MV-4-11 (cell line): ENCODE measurements at regions not wholly inside any gene's neighbourhood (a gene's known extent, or its start where the extent isn't known, plus 50 kb on each side); places are given as distances from the start of the nearest gene placed in this dataset.
"Not testable (repeated sequence)": the region's sequence is repeated elsewhere in the genome, so short reads cannot be mapped to it uniquely, and the experiment has no call there.

Source experiments
- DNase-seq: peaks from one replicate; lab custom pipeline; 2025; lab: John Stamatoyannopoulos, UW

DNA sequence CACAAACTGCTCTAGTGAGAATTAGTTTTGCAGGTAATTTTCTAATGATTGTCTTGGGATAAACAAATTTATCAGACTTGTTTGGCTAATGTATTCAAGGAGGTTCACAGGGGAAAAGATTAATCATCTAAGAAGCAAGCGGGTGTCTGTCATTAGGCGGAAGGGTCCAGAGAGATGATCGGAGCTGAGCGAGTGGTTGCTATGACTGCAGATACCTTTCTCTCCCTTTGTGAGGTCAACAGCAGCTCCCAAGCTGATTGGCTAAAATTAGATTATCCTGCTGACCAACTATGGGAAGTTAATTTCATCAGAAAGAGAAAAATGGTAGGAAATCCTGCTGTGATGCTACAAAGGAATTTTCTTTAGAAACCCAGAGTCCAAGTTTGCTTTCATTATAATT, 276.0 kb downstream of the SOX2 start:
- DNase-seq: no peak

- DNase-seq: no peak
Observed at GRCh38 chr3:181998828-181999227, 287.1 kb downstream of the SOX2 start.

DNA sequence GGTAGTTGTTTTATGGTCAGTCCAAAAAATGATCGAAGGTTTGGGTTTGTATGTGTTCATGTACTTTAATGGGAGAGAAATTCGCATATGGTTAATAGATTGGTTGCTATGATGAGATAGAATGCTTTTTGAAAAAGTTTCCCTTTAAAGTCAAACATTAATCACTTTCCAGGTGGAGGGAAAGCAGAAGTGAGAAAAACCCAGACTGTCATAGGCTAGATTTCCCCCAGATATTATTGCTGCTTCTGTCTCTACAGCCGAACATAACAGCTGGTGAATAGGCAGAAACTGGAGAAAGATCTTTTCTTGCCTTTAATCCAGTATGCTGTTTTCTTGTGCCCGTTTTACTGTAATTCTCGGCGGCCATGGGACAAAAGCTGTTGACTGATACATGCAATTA, 287.6 kb downstream of the SOX2 start:
- DNase-seq: no peak

GRCh38 chr3:182000447-182000846, 288.7 kb downstream of the SOX2 start:
- DNase-seq: no peak

- no peak for DNase-seq
Observed at GRCh38 chr3:182005219-182005618, 293.5 kb downstream of the SOX2 start.

DNA sequence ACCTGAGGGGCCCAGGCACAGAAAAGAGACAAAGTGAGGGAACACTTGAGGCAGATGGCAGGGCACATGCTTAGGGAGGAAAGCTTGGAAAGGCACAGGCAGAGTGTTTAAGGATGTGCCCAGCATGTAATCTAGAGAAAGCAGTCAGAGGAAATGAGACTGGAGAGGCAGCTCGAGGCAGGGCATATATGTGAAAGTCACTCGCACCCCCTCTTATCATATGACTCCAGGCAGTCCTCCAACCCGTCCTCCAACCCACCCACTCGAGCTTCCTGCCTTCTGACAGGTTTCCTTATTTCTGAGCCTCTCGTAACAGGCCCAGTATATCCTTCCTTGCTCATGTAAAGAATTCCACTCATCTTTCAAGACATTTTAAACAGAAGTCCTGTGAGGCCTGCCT, 294.0 kb downstream of the SOX2 start:
- no peak for DNase-seq

- no peak for DNase-seq
Observed at GRCh38 chr3:182006431-182006830, 294.7 kb downstream of the SOX2 start.

DNA sequence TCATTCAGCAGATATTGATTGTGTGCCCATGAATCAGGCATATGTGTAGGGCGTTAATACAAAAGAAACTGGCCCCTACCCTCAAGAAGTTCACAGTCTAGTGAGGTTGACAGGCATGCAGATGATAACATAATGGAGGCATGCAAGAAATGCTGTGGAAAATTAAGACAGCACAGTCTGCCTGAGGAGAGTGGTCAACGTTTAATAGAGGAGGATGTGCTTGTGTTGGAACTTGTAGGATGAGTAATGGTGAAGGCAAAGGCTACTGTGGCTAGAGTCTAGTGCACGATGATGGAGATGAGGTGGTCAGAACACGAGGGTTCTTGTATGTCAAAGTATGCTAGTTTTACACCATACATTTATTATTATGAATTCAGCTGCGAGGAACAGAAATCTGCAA, 295.7 kb downstream of the SOX2 start:
- no peak for DNase-seq

DNA sequence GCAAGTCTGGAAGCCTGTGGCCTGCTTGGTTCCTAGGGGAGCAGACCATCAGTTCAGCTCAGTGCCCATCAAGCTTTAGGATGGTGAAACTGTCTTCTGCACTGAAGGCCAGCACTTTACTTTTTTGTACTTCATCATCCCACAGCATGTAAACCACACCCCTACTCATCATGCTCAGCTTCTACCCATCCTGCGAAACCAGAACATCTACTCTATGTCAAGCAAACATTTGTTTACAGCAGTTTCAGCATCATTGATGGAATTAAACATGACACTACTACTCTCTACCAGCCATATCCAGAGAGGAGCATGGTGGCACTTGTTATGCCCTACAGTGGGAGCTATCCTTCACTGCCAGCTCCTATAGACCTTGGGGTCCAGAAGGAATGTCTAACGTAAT, 306.6 kb downstream of the SOX2 start:
- no peak for DNase-seq

DNA sequence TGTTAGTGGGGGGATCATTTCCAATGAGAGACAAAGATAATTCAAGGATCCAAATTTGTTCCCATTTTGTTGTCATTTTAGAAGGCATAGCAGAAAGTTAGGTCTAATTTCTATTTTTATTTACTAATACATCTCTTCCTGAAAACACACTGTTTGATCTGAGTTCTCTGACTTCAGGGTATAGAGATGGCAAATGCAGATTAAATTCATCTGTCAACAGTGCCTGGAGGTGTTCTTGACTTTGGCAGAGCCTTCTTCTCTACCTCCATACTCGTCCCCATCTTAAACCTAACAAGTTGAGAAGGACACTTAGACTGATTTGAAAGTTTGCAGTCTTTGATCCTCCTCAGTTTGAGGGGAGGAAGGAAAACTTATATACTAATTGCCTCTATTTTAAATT, 308.2 kb downstream of the SOX2 start:
- no peak for DNase-seq

DNA sequence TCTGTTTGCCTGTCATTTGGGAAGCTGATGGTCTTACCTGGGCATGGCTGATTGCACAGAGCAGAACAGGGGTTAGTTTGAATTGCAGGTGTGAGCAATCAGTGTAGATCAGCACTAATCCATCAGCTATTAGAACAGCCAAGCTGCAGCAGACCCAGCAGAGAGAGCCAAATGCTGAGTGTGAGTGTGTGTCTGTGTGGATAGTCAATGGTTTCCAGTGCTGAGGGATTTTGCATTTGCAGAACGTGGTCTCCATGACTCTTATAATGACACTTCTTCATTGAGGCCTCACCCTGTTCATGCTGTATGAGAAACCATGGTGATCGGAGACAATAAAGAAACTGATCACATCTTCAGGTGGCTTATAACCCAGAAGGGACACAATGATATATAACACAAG, 312.1 kb downstream of the SOX2 start:
- DNase-seq: no peak

DNA sequence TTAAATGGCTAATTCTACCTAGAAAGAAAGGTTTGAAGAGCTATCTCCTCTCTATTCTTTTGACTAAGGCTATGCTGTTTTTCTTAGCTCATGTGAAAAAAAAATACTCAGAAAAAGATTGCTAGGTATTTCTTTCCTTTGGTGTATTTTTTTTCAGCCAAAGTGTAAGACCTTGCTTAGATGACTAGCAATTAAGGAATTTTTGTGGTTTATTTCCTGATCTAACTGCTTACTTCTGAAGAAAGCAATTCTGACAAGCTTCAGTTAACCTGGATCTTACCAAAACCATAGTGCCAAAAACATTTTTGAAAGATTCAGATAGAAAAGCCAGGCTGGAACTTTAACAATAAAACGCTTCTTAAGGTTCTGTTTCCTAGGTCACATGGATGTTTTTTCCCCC, 315.6 kb downstream of the SOX2 start:
- no peak for DNase-seq

GRCh38 chr3:182028081-182028480, 316.4 kb downstream of the SOX2 start:
- DNase-seq: no peak

DNA sequence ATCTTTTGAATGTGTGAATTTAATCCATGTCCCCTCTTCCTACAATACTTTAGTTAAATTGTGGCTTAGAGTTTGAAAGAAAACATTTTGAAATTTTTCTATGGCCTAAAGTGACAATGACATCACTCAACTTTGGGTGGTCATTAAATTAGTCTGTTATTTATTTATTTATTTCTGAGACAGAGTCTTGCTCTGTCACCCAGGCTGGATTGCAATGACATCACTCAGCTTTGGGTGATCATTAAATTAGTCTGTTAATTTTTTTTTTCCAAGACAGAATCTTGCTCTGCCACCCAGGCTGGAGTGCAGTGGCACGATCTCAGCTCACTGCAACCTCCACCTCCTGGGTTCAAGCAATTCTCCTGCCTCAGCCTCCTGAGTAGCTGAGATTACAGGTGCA, 322.5 kb downstream of the SOX2 start:
- not testable (repeated sequence) for DNase-seq

DNA sequence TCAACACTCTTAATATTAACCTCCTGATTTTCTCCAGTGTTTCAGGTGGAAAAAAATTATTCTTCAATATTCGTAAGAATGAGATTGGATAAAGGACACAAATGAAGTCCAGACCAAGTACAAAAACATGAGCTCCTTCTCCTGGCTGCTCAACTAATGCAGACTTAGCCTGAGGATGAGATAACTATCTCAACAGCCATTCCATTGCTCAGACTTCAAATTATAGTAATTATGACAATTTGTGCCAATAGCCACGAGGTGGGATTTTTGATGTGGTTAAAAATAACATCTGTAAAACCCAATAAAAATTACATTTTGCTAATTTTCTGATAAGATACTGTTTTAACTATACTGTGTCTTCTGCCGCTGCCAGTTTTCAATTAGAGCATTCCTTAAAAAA, 323.6 kb downstream of the SOX2 start:
- no peak for DNase-seq

DNA sequence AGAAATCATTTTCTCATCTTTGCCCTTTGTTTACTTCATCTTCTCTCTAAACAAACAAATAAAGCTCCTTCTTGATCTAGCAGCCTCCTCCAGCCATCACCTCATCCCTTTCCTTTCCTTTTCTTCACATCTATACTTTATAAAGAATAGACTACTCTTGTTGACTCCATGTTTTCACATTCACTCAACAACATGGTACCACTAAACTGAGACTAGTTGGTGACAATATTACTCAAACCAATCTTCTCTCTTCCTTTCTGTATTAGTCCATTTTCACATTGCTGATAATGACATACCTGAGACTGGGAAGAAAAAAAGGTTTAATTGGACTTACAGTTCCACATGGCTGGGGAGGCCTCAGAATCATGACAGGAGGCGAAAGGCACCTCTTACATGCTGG, 324.7 kb downstream of the SOX2 start:
- no peak for DNase-seq

DNA sequence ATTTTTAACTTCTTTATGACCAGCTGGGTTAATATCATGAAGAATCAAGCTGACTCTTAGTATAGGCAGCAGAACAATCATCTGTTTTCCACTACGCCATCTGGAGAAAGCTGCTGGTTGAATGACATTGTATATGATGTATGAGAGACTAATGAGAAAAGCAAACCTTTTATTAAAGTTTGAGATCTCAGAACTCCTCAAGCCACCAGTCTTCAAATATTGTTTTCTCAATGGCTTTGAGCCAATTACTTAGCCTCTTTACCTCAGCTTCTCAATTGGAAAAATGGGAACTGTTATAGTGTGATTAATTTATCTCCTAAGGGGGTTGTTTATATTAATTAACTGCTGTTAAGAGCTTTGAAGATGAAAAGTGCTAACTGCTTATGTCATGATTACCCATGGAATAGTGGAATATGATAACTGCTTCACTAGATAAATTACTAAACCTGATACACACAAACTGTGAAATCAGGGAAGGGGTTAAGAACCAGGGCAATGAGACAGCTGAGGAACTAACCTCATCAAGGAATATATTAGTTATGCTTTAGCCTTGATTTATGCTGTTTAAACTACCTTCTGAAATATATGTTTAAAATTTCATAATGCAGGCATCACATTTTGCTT, 330.1 kb downstream of the SOX2 start:
- no peak for DNase-seq

GRCh38 chr3:182045736-182046135, 334.0 kb downstream of the SOX2 start:
- no peak for DNase-seq

DNA sequence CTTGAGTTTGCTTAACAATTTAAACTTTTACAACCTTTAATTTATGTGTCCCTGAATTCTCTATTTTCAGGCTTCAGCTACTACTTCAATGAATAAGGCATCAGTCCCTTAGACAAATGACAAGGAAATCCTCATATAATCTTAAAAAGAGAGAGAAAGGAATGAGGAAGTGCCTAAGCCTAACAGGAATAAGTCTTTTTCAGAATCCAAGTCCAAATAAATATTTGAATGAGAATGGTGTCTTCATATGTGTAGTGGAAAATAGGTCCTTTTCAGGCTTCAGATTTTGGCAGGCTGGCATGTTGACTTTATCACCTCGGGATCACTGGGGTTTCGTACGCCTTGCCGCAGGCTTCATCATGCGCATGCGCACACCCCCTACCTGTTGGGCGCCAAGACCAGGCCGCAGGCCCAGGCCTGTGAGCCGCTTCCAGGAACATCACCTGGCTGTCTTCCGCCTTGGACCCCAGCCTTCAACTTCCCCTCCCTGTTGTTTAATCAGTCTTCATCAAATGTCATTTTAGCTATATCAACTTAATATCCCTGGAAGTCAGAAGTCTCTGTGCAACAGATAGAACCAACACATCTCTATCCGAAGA, 334.5 kb downstream of the SOX2 start:
- no peak for DNase-seq

DNA sequence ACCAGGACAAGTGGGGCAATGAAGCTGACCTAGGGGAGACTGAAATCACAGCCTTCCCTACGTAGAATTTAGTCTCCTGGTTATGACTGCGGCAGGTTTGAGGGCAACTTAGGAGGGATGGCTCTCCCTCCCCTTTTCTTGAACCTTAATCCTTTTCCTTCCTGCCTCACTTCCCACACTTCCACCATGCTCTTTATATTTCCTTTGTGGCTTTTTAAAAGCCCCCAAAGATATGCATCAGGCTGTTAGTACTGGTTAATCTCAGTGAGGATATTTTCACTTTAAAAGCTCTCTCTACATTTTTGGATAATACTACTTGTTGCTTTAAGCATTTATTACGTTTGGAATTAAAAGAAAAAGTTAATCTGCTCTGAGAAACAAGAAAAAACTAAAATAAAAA, 339.2 kb downstream of the SOX2 start:
- no peak for DNase-seq

DNA sequence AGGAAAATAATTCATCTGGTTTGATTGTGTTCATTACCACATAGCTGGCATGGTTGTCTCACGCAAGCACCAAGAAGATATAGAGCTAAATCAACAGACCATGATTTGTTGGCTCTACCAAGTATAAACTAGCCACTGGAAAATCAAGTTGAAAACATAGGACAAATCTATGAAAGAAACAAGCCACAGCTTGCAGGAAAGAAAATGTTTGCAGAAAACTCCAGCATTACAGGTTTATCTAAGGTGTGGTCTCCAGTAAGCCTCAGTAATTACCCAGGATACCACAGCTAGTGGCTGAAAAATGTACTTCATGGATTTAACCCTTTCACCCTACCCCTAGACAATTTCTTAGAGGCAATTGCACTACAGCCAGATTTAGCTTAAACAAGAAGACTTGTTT, 340.6 kb downstream of the SOX2 start:
- no peak for DNase-seq

GRCh38 chr3:182052757-182053156, 341.0 kb downstream of the SOX2 start:
- no peak for DNase-seq

DNA sequence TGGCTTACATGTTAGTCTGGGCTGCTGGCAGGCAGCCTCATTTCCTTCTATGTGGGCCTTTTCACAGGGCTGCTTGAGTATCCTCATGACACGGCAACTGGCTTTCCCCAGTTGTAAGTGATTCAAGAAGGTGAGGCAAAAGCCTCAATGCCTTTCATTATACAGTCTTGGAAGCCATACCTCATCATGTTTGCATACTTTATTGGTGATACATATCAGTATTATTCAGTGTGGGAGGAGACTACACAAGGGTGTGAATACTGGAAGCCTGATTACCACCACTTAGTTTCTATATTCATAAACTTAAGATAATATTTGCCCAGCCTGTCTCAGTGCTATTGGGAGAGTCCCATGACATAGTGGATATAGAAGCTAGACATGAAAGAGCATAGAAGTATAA, 346.8 kb downstream of the SOX2 start:
- no peak for DNase-seq

DNA sequence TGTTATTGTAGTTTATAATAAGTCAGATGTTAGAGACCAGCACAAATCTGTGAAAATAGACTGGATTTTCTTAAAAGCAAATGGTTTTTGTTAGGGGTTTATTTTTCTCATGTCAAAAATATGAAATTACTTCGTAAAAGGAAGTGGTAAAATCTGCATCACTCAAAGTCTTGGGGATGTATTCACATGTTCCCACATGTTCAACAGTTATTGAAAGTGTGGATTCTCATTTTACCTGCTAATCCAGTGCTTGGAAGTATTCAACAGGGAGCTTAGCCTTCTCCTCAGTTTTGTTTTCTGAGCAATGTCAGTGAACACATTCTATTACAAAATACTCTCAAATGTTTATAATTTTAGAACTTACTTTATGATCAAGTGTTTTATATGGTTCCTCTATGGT, 352.0 kb downstream of the SOX2 start:
- DNase-seq: no peak
